ENCODE measurements at regions not wholly inside any gene's neighbourhood (a gene's known extent, or its start where the extent isn't known, plus 50 kb on each side); places are given as distances from the start of the nearest gene placed in this dataset.

DNA sequence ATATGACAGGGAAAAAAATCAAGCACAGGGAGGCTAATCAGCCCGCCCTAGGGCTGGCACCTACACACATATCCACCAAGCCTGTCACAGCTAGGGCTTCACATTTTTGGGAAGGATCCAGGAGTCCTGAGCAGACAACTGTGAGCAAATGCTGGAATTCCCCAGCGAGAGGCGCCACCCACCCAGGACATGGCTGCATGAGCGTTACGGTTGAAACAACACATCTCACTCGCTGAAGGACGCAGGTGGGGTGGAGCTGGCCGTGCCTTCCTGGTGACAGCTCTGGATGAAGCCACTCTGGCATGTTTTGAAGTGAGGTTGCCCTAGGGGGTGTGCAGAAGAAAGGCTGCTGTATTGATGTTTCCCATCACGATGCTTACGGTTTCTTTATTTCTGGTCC is 315.1 kb upstream of the EEF2KMT start:
- H3K36me3 ChIP-seq (ENCODE audit: control insufficient read depth, insufficient read depth, low read length) = no peaks in the 10 kb centered on the region
- no peak overlapping the region for H3K27ac ChIP-seq (ENCODE audit: low read depth, low read length)
- 11% methylated on average over 10 of the region's 10 CpGs for WGBS (ENCODE audit: insufficient coverage)
- peaks cover 7% of the 10 kb centered on the region for H3K4me1 ChIP-seq (ENCODE audit: control insufficient read depth, insufficient read depth, low read length)
- no peaks in the 10 kb centered on the region for H3K27me3 ChIP-seq (ENCODE audit: control insufficient read depth, insufficient read depth, low read length)
- peak in 3 of 6 donors; percentile 4 to 81 (median 76) for DNase-seq (ENCODE audit: low read depth in 4 of 6, low spot score in 6 of 6)
- no peaks in the 10 kb centered on the region for H3K9me3 ChIP-seq (ENCODE audit: control insufficient read depth, insufficient read depth, low read length)
- H3K4me3 ChIP-seq (ENCODE audit: low read depth, low read length) = no peak overlapping the region

DNA sequence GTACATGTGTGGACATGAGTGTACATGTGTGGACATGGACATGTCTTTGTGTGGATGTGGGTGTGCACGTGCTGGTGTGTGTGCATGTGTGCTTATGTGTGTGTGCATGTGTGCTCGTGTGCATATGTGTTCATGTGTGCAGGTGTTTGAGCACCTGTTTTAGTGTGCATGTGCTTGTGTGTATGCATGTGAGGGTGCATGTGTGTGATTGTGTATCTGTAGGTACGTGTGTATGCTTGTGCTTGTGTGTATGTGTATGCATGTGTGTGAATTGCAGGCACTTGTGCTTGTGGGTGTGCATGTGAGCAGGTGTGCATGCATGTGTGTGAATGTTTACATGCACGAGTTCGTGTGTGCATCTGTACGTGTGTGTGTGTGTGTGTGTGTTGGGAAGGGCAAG is 300.6 kb upstream of the EEF2KMT start:
- H3K4me1 ChIP-seq (ENCODE audit: control insufficient read depth, insufficient read depth, low read length) = peaks cover under 1% of the 10 kb centered on the region
- 90% methylated on average over 6 of the region's 6 CpGs for WGBS (ENCODE audit: insufficient coverage)
- H3K9me3 ChIP-seq (ENCODE audit: control insufficient read depth, insufficient read depth, low read length) = no peaks in the 10 kb centered on the region
- H3K27ac ChIP-seq (ENCODE audit: low read depth, low read length) = no peak overlapping the region
- no peaks in the 10 kb centered on the region for H3K27me3 ChIP-seq (ENCODE audit: control insufficient read depth, insufficient read depth, low read length)
- no peak overlapping the region for H3K4me3 ChIP-seq (ENCODE audit: low read depth, low read length)
- no peak for DNase-seq (ENCODE audit: low read depth in 4 of 6, low spot score in 6 of 6)
- H3K36me3 ChIP-seq (ENCODE audit: control insufficient read depth, insufficient read depth, low read length) = no peaks in the 10 kb centered on the region

DNA sequence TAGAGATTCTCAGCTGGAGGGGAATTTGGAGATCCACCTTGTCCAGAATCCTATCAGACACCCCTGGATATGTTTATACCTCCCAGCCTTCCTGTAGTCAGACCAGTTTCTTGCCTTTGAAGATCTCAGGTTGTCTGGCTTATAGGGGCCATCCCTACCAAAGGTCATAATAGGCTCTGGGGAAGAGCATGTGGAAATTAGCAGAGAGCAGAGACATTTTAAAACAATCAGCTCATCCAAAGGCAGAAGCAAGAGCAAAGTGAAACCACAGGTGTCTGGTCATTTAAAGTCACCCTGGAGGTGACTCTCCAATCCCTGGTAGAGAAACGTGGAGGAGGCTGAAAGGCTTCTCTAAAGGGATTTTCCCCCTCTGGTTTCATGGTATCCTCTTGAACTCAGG is 299.3 kb upstream of the EEF2KMT start:
- WGBS (ENCODE audit: insufficient coverage) = 86% methylated on average over 1 of the region's 1 CpG
- Histone ChIP-seq H3K27me3 (ENCODE audit: control insufficient read depth, insufficient read depth, low read length) (no peaks in the 10 kb centered on the region), H3K4me1 (ENCODE audit: control insufficient read depth, insufficient read depth, low read length) (peaks cover 4% of the 10 kb centered on the region), H3K9me3 (ENCODE audit: control insufficient read depth, insufficient read depth, low read length) (no peaks in the 10 kb centered on the region), H3K36me3 (ENCODE audit: control insufficient read depth, insufficient read depth, low read length) (no peaks in the 10 kb centered on the region), H3K4me3 (ENCODE audit: low read depth, low read length) (no peak overlapping the region), H3K27ac (ENCODE audit: low read depth, low read length) (no peak overlapping the region)
- no peak for DNase-seq (ENCODE audit: low read depth in 4 of 6, low spot score in 6 of 6)

DNA sequence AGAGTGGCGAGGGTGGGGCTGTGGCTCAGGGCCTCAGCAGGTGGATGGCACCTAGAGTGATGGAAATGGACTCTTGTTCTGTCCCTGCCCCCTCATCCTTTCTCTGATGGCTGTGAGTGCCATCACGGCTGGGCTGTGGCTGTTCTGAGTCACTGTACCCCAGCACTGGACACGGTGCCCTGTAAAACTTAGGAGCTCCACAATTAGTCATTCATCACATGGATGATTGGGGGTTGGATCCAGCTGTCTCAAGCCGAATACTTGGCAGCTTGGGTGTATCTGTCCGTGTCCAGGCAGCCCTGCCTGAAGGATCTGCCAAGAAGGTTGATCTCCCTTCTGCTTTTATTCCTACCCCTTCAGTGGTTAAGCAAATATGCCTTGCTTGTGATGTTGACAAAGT is 295.5 kb upstream of the EEF2KMT start:
- no peaks in the 10 kb centered on the region for H3K36me3 ChIP-seq (ENCODE audit: control insufficient read depth, insufficient read depth, low read length)
- peaks cover 4% of the 10 kb centered on the region for H3K4me1 ChIP-seq (ENCODE audit: control insufficient read depth, insufficient read depth, low read length)
- H3K9me3 ChIP-seq (ENCODE audit: control insufficient read depth, insufficient read depth, low read length) = no peaks in the 10 kb centered on the region
- DNase-seq (ENCODE audit: low read depth in 4 of 6, low spot score in 6 of 6) = no peak
- H3K27ac ChIP-seq (ENCODE audit: low read depth, low read length) = no peak overlapping the region
- 60% methylated on average over 3 of the region's 5 CpGs for WGBS (ENCODE audit: insufficient coverage)
- no peak overlapping the region for H3K4me3 ChIP-seq (ENCODE audit: low read depth, low read length)
- no peaks in the 10 kb centered on the region for H3K27me3 ChIP-seq (ENCODE audit: control insufficient read depth, insufficient read depth, low read length)

DNA sequence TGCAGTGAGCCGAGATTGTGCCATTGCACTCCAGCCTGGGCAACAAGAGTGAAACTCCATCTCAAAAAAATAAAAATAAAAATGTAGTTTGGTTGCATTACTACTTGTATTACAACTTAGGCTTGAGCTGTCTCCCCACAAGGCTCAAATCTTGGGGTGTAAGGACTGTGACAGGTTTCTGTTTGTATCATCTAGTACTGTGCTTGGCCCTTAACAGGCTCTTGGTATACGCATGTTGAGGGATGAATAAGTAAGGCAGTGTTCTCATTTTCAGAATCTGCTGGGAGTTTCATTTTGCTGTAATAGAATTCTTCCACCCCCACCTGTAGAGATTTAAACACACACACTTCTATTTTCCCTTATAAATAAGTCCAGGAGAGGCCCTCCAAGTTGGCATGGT is 289.4 kb upstream of the EEF2KMT start:
- Histone ChIP-seq H3K27ac (ENCODE audit: low read depth, low read length) (no peak overlapping the region), H3K36me3 (ENCODE audit: control insufficient read depth, insufficient read depth, low read length) (no peaks in the 10 kb centered on the region), H3K27me3 (ENCODE audit: control insufficient read depth, insufficient read depth, low read length) (no peaks in the 10 kb centered on the region), H3K9me3 (ENCODE audit: control insufficient read depth, insufficient read depth, low read length) (no peaks in the 10 kb centered on the region), H3K4me3 (ENCODE audit: low read depth, low read length) (no peak overlapping the region), H3K4me1 (ENCODE audit: control insufficient read depth, insufficient read depth, low read length) (no peaks in the 10 kb centered on the region)
- WGBS (ENCODE audit: insufficient coverage) = no CpG with 5 or more reads among the region's 2 CpGs
- no peak for DNase-seq (ENCODE audit: low read depth in 4 of 6, low spot score in 6 of 6)

DNA sequence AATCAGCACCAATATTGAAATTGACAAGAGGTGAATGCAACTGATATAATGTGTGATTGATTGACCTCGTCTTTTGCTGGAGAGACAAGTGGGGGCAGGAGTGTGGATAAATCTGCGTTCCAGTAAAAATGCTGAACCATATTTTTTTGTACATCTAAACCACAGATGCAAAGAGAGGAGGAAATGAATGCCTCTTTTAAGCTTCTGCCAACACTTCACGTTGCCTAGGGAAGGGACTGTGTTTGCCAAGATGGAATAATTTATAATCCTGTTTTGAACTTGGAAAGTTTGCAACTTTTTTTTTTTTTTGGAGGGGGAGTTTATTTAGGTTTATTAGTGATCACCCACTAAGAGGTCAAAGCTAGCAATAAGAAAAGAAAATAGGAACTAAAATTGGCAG is 288.2 kb upstream of the EEF2KMT start:
- H3K4me3 ChIP-seq (ENCODE audit: low read depth, low read length) = no peak overlapping the region
- no peak overlapping the region for H3K27ac ChIP-seq (ENCODE audit: low read depth, low read length)
- H3K36me3 ChIP-seq (ENCODE audit: control insufficient read depth, insufficient read depth, low read length) = no peaks in the 10 kb centered on the region
- DNase-seq (ENCODE audit: low read depth in 4 of 6, low spot score in 6 of 6) = peak in 1 of 6 donors; percentile 67
- H3K4me1 ChIP-seq (ENCODE audit: control insufficient read depth, insufficient read depth, low read length) = no peaks in the 10 kb centered on the region
- no peaks in the 10 kb centered on the region for H3K27me3 ChIP-seq (ENCODE audit: control insufficient read depth, insufficient read depth, low read length)
- 33% methylated on average over 1 of the region's 3 CpGs for WGBS (ENCODE audit: insufficient coverage)
- H3K9me3 ChIP-seq (ENCODE audit: control insufficient read depth, insufficient read depth, low read length) = no peaks in the 10 kb centered on the region

DNA sequence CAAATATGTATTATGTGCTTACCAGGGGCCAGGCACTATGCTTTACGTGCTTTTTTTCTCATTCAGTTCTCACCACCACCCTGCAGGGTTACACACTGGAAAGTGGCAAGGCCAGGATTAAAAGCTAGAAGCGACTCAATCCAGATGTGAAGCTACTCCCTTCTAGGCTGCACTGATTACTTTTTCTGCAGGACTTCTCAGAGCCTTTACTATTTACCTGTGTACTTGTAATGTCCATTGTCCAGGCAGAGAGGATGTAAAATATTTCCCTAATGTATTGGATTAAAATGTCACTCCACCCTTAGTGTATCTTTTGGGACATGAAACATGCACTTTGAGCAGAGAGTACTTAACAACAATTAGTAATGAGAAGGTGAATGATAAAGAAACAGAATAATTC is 287.5 kb upstream of the EEF2KMT start:
- H3K4me3 ChIP-seq (ENCODE audit: low read depth, low read length) = no peak overlapping the region
- no peak for DNase-seq (ENCODE audit: low read depth in 4 of 6, low spot score in 6 of 6)
- no CpG with 5 or more reads among the region's 2 CpGs for WGBS (ENCODE audit: insufficient coverage)
- no peaks in the 10 kb centered on the region for H3K4me1 ChIP-seq (ENCODE audit: control insufficient read depth, insufficient read depth, low read length)
- H3K36me3 ChIP-seq (ENCODE audit: control insufficient read depth, insufficient read depth, low read length) = no peaks in the 10 kb centered on the region
- no peaks in the 10 kb centered on the region for H3K9me3 ChIP-seq (ENCODE audit: control insufficient read depth, insufficient read depth, low read length)
- no peak overlapping the region for H3K27ac ChIP-seq (ENCODE audit: low read depth, low read length)
- no peaks in the 10 kb centered on the region for H3K27me3 ChIP-seq (ENCODE audit: control insufficient read depth, insufficient read depth, low read length)

DNA sequence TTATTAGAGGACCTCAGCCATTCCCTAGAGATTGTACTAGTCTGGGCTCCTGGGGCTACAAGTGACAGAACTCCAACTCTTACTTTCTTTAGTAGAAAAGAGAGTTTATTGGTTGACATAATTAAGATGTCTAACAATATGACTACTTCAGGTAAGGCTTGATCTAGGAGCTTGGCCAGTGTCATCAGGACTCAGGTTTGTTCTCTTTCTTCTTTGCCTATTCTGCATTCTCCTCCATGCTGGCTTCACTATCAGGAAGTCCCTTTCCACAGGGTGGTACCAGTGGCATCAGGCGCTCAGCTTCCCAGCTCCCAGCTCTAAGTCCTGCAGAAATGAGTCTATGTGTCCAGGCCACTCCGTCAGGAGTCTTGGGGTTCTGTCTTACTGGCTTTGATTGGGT is 286.1 kb upstream of the EEF2KMT start:
- H3K27me3 ChIP-seq (ENCODE audit: control insufficient read depth, insufficient read depth, low read length) = no peaks in the 10 kb centered on the region
- H3K4me3 ChIP-seq (ENCODE audit: low read depth, low read length) = no peak overlapping the region
- H3K9me3 ChIP-seq (ENCODE audit: control insufficient read depth, insufficient read depth, low read length) = no peaks in the 10 kb centered on the region
- no peak overlapping the region for H3K27ac ChIP-seq (ENCODE audit: low read depth, low read length)
- no peak for DNase-seq (ENCODE audit: low read depth in 4 of 6, low spot score in 6 of 6)
- H3K4me1 ChIP-seq (ENCODE audit: control insufficient read depth, insufficient read depth, low read length) = no peaks in the 10 kb centered on the region
- H3K36me3 ChIP-seq (ENCODE audit: control insufficient read depth, insufficient read depth, low read length) = no peaks in the 10 kb centered on the region
- WGBS (ENCODE audit: insufficient coverage) = 100% methylated on average over 1 of the region's 2 CpGs

DNA sequence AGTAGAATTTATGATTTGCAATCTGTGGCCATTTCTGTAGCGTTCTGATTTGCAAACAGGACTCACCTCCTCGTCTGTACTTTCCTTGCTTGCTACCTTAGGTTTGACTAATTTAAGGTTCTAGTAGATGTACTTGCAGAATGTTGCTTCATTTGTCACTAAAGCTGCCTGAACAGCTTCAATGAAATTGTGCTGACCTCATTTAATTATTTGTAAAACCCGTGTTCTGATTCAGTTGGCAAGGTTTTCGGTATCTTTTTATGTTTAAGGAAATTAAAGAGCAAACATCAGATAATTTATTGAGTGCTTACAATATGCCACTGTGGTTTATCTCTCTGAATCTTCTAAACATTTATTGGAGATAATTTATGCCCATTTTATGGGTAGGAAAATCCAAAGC is 284.9 kb upstream of the EEF2KMT start:
- no peak overlapping the region for H3K27ac ChIP-seq (ENCODE audit: low read depth, low read length)
- no peaks in the 10 kb centered on the region for H3K36me3 ChIP-seq (ENCODE audit: control insufficient read depth, insufficient read depth, low read length)
- H3K9me3 ChIP-seq (ENCODE audit: control insufficient read depth, insufficient read depth, low read length) = no peaks in the 10 kb centered on the region
- no peak overlapping the region for H3K4me3 ChIP-seq (ENCODE audit: low read depth, low read length)
- no peak for DNase-seq (ENCODE audit: low read depth in 4 of 6, low spot score in 6 of 6)
- H3K27me3 ChIP-seq (ENCODE audit: control insufficient read depth, insufficient read depth, low read length) = no peaks in the 10 kb centered on the region
- no peaks in the 10 kb centered on the region for H3K4me1 ChIP-seq (ENCODE audit: control insufficient read depth, insufficient read depth, low read length)
- WGBS (ENCODE audit: insufficient coverage) = no CpG with 5 or more reads among the region's 4 CpGs

DNA sequence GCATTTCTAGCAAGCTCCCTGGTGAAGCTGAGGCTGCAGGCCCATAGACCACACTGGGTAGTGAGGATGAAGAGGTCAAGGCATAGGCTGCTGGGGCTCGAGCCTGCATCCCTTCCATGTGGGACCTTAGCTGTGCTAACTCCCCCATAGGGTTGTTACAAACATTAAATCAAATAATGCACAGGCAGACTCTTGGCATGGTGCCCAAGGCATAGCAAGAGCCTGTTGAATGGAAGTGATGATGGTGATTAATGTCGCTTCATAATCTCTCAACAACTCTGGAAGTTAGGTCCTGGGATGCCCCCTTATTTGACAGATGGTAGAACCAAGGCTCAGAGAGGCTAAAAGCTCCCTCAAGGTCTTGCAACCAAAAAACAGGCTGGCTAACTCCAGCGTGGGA is 283.9 kb upstream of the EEF2KMT start:
- H3K4me3 ChIP-seq (ENCODE audit: low read depth, low read length) = no peak overlapping the region
- peaks cover 3% of the 10 kb centered on the region for H3K27me3 ChIP-seq (ENCODE audit: control insufficient read depth, insufficient read depth, low read length)
- WGBS (ENCODE audit: insufficient coverage) = 100% methylated on average over 1 of the region's 3 CpGs
- DNase-seq (ENCODE audit: low read depth in 4 of 6, low spot score in 6 of 6) = no peak
- no peaks in the 10 kb centered on the region for H3K36me3 ChIP-seq (ENCODE audit: control insufficient read depth, insufficient read depth, low read length)
- H3K9me3 ChIP-seq (ENCODE audit: control insufficient read depth, insufficient read depth, low read length) = no peaks in the 10 kb centered on the region
- no peaks in the 10 kb centered on the region for H3K4me1 ChIP-seq (ENCODE audit: control insufficient read depth, insufficient read depth, low read length)
- no peak overlapping the region for H3K27ac ChIP-seq (ENCODE audit: low read depth, low read length)
